ENCODE measurements at regions not wholly inside any gene's neighbourhood (a gene's known extent, or its start where the extent isn't known, plus 50 kb on each side); places are given as distances from the start of the nearest gene placed in this dataset.

- TF ChIP-seq CTCF (IDR thresholded peaks at IDR 0.05 in 2 of 3, conservative IDR thresholded peaks at IDR 0.05 in 1 of 3; ENCODE audit: borderline replicate concordance in 1 of 3, insufficient read depth in 1 of 3, low read depth in 2 of 3, low read length in 2 of 3) (no peak), EZH2 (IDR thresholded peaks at IDR 0.05) (no peak), POLR2A (IDR thresholded peaks at IDR 0.05; ENCODE audit: borderline replicate concordance, extremely low read depth, insufficient read depth, insufficient read length) (no peak)
Observed at GRCh38 chrX:56366901-56367300, 134.7 kb downstream of the KLF8 start.

Measured in HCT116 (cell line).